Endothelial cell of umbilical vein (primary cell): ENCODE measurements at regions not wholly inside any gene's neighbourhood (a gene's known extent, or its start where the extent isn't known, plus 50 kb on each side); places are given as distances from the start of the nearest gene placed in this dataset.

ENCODE experiments used
- BruUV-seq: library from RNA; stranded (reverse); fragments of 400-500 nt; replicated peaks from 2 replicates; lab custom pipeline; 2021; lab: Mats Ljungman, UMichigan
- CTCF ChIA-PET: fragments of 300-600, 350-600 bp; sonication (Branson Sonifier 250); formaldehyde crosslinking; loops from one replicate; lab custom pipeline; 2021; ENCODE audit warnings: antibody characterized with exemption, inconsistent platforms; lab: Charles Lee
- POLR2A ChIA-PET: fragments of 300-600, 350-600 bp; sonication (Branson Sonifier 250); formaldehyde crosslinking; loops from one replicate; lab custom pipeline; 2021; ENCODE audit warnings: antibody characterized with exemption, inconsistent platforms; lab: Charles Lee
- DNase-seq: peaks from one replicate; pipeline ENCODE4 v3.0.0-alpha.2; 2011; ENCODE audit warnings: low read depth, low spot score
- FAIRE-seq: peaks from 2 replicates; lab custom pipeline; 2011; peaks lifted over from hg19 to GRCh38; lab: Jason Lieb, UNC
- H2AFZ ChIP-seq: 2 replicates; pipeline ENCODE4 v1.6.0; 2012; ENCODE audit warnings: low read depth, low read length, control low read depth, inconsistent platforms
- H3K27ac ChIP-seq: 2 replicates; pipeline ENCODE4 v1.5.1; 2011; ENCODE audit warnings: low read depth, mild to moderate bottlenecking, control low read depth, low read length, moderate library complexity; ENCODE audit not compliant: insufficient read depth
- H3K27me3 ChIP-seq, 2 experiments: 2 replicates each; pipeline versions ENCODE4 v1.6.0 to v1.6.1; 2011; ENCODE audit warnings: low read length in 2 of 2, mixed read lengths in 1 of 2; ENCODE audit not compliant: control insufficient read depth in 2 of 2, insufficient read depth in 2 of 2
- H3K36me3 ChIP-seq, 2 experiments: 2 replicates in 1 of 2; 3 replicates in 1 of 2; pipeline ENCODE4 v1.5.1; 2011; ENCODE audit warnings: low read length in 2 of 2, mild to moderate bottlenecking in 1 of 2, moderate library complexity in 1 of 2; ENCODE audit not compliant: control insufficient read depth in 2 of 2, insufficient read depth in 2 of 2; ENCODE audit errors: extremely low read depth in 1 of 2
- H3K4me1 ChIP-seq: 3 replicates; pipeline ENCODE4 v1.5.1; 2011; ENCODE audit warnings: mild to moderate bottlenecking, low read length; ENCODE audit not compliant: control insufficient read depth, insufficient read depth; ENCODE audit errors: extremely low read depth
- H3K4me2 ChIP-seq: 2 replicates; pipeline ENCODE4 v1.6.1; 2011; ENCODE audit warnings: low read length, control low read depth, mixed read lengths; ENCODE audit not compliant: insufficient read depth
- H3K4me3 ChIP-seq, 3 experiments: fragments of 200-600 bp in 1 of 3; sonication (generic), shearing (Covaris generic) in 1 of 3; replicated peaks in 1 of 3; 2 replicates each; pipeline ENCODE4 v1.5.1; 2011 to 2016; ENCODE audit warnings: control low read depth in 3 of 3, low read length in 3 of 3, mild to moderate bottlenecking in 2 of 3, inconsistent platforms in 1 of 3, low read depth in 1 of 3, moderate library complexity in 1 of 3; ENCODE audit not compliant: insufficient read depth in 1 of 3
- H3K79me2 ChIP-seq: 2 replicates; pipeline ENCODE4 v1.6.0; 2012; ENCODE audit warnings: low read length, inconsistent platforms; ENCODE audit not compliant: control insufficient read depth, insufficient read depth
- H3K9ac ChIP-seq: replicated peaks from 2 replicates; pipeline ENCODE3; 2011; ENCODE audit warnings: low read length, control low read depth; ENCODE audit not compliant: insufficient read depth; ENCODE audit errors: extremely low read depth
- H3K9me1 ChIP-seq: replicated peaks from 3 replicates; pipeline ENCODE4 v1.6.0; 2011; ENCODE audit warnings: mild to moderate bottlenecking, low read length; ENCODE audit not compliant: control insufficient read depth, insufficient read depth; ENCODE audit errors: extremely low read depth
- H3K9me3 ChIP-seq: replicated peaks from 2 replicates; pipeline ENCODE4 v1.5.1; 2012; ENCODE audit warnings: low read length, inconsistent platforms; ENCODE audit not compliant: control insufficient read depth, insufficient read depth
- H4K20me1 ChIP-seq: replicated peaks from 2 replicates; pipeline ENCODE3; 2011; ENCODE audit warnings: mild to moderate bottlenecking, low read length; ENCODE audit not compliant: control insufficient read depth, insufficient read depth; ENCODE audit errors: extremely low read depth
- EZH2 ChIP-seq: IDR thresholded peaks from 2 replicates; pipeline ENCODE4 v1.6.1; 2012; ENCODE audit warnings: borderline replicate concordance, low read depth, mild to moderate bottlenecking, moderate library complexity, low read length, inconsistent platforms; ENCODE audit not compliant: severe bottlenecking
- FOS ChIP-seq: IDR thresholded peaks from 2 replicates; pipeline ENCODE4 v1.6.1; 2011; ENCODE audit warnings: mild to moderate bottlenecking, low read length, moderate library complexity, borderline replicate concordance; ENCODE audit not compliant: insufficient read depth
- GATA2 ChIP-seq: IDR thresholded peaks from 2 replicates; pipeline ENCODE4 v1.7.0; 2011; ENCODE audit warnings: low read depth, mild to moderate bottlenecking, moderate library complexity, mixed read lengths, low read length; ENCODE audit not compliant: insufficient read length, insufficient read depth
- JUN ChIP-seq: IDR thresholded peaks from 2 replicates; pipeline ENCODE4 v1.6.1; 2011; ENCODE audit warnings: borderline replicate concordance, low read depth; ENCODE audit not compliant: insufficient read length, insufficient read depth
- MAX ChIP-seq: IDR thresholded peaks from 2 replicates; pipeline ENCODE4 v1.6.1; 2011; ENCODE audit not compliant: insufficient read depth, insufficient read length
- MYC ChIP-seq: IDR thresholded peaks from one replicate; pipeline ENCODE4 v1.6.1; 2011; ENCODE audit warnings: mild to moderate bottlenecking, low read depth, low read length
- POLR2A ChIP-seq: IDR thresholded peaks from 2 replicates; pipeline ENCODE4 v1.6.1; 2012; ENCODE audit warnings: low read depth, mild to moderate bottlenecking, control low read depth, low read length
- POLR2AphosphoS5 ChIP-seq: IDR thresholded peaks from 2 replicates; pipeline ENCODE4 v1.6.1; 2012; ENCODE audit warnings: low read depth, mild to moderate bottlenecking, control low read depth, low read length, moderate library complexity; ENCODE audit not compliant: insufficient read depth
- dilution Hi-C: fragments of 300-500 bp; cut with MboI; formaldehyde crosslinking; loops from one replicate; pipeline ENCODE4 v1.15.0; 2019; ENCODE audit warnings: low sequenced_read_pairs; ENCODE audit not compliant: extremely low pct_ligation_motif_present
- intact Hi-C: fragments of 100-400 bp; cut with micrococcal nuclease; formaldehyde crosslinking; loops from one replicate; pipeline ENCODE4 v1.10.0; 2022
- TF ChIP-seq, protein P1 (sequence below), 2 donors: IDR thresholded peaks; 1 replicate in 1 of 2; 2 replicates in 1 of 2; pipeline ENCODE4 v1.5.1; 2011; ENCODE audit warnings: low read length in 2 of 2, mild to moderate bottlenecking in 2 of 2, moderate library complexity in 2 of 2, control low read depth in 1 of 2, inconsistent platforms in 1 of 2, low read depth in 1 of 2; ENCODE audit not compliant: insufficient read depth in 1 of 2; ENCODE audit errors: extremely low read depth in 1 of 2

- TF ChIP-seq JUN: no peak
- TF ChIP-seq FOS: no peak
- no peak for TF ChIP-seq EZH2
- TF ChIP-seq POLR2A: no peak
- no peak for TF ChIP-seq MYC
- TF ChIP-seq, protein P1, sequence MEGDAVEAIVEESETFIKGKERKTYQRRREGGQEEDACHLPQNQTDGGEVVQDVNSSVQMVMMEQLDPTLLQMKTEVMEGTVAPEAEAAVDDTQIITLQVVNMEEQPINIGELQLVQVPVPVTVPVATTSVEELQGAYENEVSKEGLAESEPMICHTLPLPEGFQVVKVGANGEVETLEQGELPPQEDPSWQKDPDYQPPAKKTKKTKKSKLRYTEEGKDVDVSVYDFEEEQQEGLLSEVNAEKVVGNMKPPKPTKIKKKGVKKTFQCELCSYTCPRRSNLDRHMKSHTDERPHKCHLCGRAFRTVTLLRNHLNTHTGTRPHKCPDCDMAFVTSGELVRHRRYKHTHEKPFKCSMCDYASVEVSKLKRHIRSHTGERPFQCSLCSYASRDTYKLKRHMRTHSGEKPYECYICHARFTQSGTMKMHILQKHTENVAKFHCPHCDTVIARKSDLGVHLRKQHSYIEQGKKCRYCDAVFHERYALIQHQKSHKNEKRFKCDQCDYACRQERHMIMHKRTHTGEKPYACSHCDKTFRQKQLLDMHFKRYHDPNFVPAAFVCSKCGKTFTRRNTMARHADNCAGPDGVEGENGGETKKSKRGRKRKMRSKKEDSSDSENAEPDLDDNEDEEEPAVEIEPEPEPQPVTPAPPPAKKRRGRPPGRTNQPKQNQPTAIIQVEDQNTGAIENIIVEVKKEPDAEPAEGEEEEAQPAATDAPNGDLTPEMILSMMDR (IDR thresholded peaks at IDR 0.05; ENCODE audit: extremely low read depth in 1 of 2, insufficient read depth in 1 of 2, low read depth in 1 of 2, low read length in 2 of 2): no peak
- no peak for TF ChIP-seq MAX
- TF ChIP-seq POLR2AphosphoS5: no peak
- no peak for TF ChIP-seq GATA2
- no peak for DNase-seq
- Histone ChIP-seq H3K27me3 (no peaks in the 10 kb centered on the region), H3K27ac (no peak overlapping the region), H3K9me3 (no peaks in the 10 kb centered on the region), H3K9ac (no peak overlapping the region), H2AFZ (no peak overlapping the region), H3K79me2 (no peaks in the 10 kb centered on the region), H3K9me1 (no peaks in the 10 kb centered on the region), H3K4me2 (no peak overlapping the region), H3K4me1 (no peaks in the 10 kb centered on the region), H3K36me3 (no peaks in the 10 kb centered on the region), H3K4me3 (no peak overlapping the region), H4K20me1 (no peaks in the 10 kb centered on the region)
- ChIA-PET CTCF (no interaction called here), POLR2A (no interaction called here)
- no peak for FAIRE-seq
- dilution Hi-C loops (no loop called here), intact Hi-C loops (no loop called here)
- BruUV-seq: no TSS peak
Observed at GRCh38 chrY:21302278-21302677, 208.9 kb upstream of the RBMY1B start.
